ES-I3 (cell line): ENCODE measurements at regions not wholly inside any gene's neighbourhood (a gene's known extent, or its start where the extent isn't known, plus 50 kb on each side); places are given as distances from the start of the nearest gene placed in this dataset.

Source experiments
- H3K36me3 ChIP-seq: 2 replicates; pipeline ENCODE4 v1.6.1; 2013; ENCODE audit warnings: mild to moderate bottlenecking, low read length, control low read depth, moderate library complexity; ENCODE audit not compliant: insufficient read depth
- H3K4me1 ChIP-seq: 2 replicates; pipeline ENCODE4 v1.6.1; 2013; ENCODE audit warnings: mild to moderate bottlenecking, control low read depth, low read length; ENCODE audit not compliant: insufficient read depth
- H3K9ac ChIP-seq: 2 replicates; pipeline ENCODE4 v1.6.1; 2013; ENCODE audit warnings: low read depth, mild to moderate bottlenecking, low read length, moderate library complexity
- H3K9me3 ChIP-seq: 2 replicates; pipeline ENCODE4 v1.6.1; 2013; ENCODE audit warnings: mild to moderate bottlenecking, low read length, moderate library complexity; ENCODE audit not compliant: control insufficient read depth, insufficient read depth

DNA sequence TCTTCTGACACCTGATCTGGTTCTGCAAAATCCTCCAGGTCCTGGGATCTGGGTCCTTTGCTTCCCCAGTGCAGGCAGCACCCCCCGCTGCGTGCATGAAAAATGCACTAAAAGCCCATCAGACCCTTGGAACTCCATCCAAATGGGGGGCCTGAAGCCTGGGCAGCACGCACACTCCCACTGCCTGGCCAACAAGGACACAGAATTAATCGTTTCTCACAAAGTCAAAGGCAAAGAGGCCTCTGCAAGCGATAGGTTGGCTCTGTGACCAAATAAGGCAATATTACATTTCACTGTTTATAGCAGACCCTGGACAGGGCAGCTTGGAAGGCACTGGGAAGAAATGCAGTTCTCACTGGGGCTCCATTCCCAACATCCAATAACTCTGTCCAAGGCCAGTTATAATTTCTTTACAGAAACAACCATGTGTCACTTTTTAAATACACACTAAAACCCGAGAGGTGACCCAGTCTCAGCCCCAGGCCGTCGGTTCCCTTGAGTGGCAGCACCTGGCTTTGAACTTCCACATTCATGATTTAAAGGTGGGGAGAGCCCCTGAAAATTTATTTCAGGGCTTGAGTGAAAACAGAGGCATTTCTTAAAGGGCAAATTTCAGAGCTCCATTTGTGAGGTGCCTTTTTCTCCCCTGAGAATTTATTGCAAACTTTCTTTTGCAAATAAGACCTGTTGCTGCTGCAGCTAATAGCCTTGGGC is 114.4 kb upstream of the ANO1 start:
- H3K9ac ChIP-seq: no peak overlapping the region
- no peaks in the 10 kb centered on the region for H3K9me3 ChIP-seq
- no peaks in the 10 kb centered on the region for H3K36me3 ChIP-seq
- peaks cover 37% of the 10 kb centered on the region for H3K4me1 ChIP-seq

DNA sequence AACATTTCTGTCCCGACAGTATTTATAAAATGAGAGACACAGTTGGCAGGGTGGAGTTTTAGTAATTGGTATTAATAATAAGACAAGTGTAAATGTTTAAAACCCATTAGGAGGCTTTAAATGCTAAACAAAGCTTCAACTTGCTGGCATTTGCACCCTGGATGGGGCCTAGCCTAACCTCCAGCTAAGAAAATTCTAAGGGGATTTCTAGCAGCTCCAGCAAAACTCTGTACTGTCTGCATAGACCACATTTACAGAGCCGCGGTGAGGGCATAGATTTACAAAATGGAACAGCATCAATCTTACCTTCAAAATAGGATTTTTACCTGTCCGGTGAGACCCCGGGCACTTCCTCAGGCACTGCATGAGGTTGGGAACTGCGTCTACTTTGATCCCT is 113.9 kb upstream of the ANO1 start:
- Histone ChIP-seq H3K4me1 (peaks cover 37% of the 10 kb centered on the region), H3K9me3 (no peaks in the 10 kb centered on the region), H3K36me3 (no peaks in the 10 kb centered on the region), H3K9ac (no peak overlapping the region)

DNA sequence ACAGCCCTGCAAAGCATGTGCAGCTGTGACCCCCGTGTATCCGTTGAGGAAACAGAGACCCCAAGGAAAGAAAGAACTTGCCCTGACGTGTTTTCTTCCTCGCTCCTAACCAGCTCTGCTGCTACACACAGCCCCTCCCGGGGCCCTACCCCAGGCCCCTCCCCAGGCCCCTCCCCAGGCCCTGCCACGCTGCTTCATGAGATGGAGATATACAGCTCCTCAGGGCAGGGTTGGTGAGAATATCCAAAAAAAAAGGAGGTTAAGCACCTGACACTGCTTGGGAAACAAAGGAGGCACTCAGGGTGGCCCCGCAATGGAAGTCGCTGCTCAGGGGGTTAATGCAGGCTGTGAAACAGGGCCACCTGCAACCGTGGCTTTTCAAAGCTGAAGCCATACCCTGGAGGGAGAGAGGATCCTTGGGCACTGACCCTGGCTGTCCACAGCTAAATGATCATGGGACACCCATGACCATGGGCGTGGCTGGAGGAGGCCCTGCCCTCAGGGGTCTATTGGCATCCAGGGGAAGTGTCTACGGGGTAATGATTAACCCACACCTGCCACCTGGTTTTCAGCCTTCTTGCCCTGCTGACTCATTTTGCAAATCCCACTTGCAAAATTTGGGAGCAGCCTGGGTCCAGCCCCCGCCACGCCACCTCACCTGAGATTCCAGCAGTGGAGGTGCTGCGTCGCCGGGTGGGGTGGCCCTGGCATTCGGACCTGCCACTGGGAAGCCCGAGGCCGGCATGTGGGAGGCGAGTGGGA is 112.1 kb upstream of the ANO1 start:
- Histone ChIP-seq H3K9me3 (no peaks in the 10 kb centered on the region), H3K9ac (no peak overlapping the region), H3K4me1 (peaks cover 44% of the 10 kb centered on the region), H3K36me3 (no peaks in the 10 kb centered on the region)

DNA sequence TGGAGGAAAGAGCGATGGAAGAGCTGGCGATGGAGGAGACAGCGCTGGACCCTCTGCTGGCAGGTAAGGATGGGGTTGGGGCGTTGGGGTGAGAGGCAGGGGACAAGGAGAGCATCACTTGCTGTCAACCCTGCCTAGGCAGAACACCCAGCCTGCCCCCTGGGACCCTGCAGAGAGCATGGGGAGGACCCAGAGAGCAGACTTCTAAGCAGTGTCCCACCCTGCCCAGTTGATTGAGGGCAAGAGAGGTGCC is 111.6 kb upstream of the ANO1 start:
- Histone ChIP-seq H3K36me3 (no peaks in the 10 kb centered on the region; the same call in 1 of the 2 replicates), H3K9ac (no peak overlapping the region), H3K9me3 (no peaks in the 10 kb centered on the region), H3K4me1 (peaks cover 44% of the 10 kb centered on the region)

DNA sequence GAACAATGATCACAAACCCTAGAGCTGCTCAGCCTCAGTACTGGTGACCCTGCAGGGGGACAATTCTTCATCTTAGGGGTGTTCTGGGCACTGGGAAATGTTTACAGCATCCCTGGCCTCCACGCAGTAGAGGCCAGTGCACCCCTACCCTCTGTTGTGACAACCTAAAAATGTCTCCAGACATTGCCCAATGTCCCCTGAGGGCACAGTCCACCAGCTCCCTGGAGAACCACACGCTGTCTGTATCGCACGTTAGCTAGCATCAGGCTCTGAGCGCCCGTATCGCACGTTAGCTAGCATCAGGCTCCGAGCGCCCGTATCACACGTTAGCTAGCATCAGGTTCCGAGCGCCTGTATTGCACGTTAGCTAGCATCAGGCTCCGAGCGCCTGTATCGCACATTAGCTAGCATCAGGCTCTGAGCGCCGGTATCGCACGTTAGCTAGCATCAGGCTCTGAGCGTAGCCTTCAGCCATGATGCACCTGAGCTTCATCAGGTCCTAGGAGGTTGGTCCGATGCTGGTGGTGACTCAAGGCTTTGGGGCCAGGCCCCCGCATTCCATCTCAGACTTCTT is 111.1 kb upstream of the ANO1 start:
- H3K36me3 ChIP-seq: no peaks in the 10 kb centered on the region; the same call in 1 of the 2 replicates
- peaks cover 43% of the 10 kb centered on the region for H3K4me1 ChIP-seq
- no peaks in the 10 kb centered on the region for H3K9me3 ChIP-seq
- no peak overlapping the region for H3K9ac ChIP-seq

DNA sequence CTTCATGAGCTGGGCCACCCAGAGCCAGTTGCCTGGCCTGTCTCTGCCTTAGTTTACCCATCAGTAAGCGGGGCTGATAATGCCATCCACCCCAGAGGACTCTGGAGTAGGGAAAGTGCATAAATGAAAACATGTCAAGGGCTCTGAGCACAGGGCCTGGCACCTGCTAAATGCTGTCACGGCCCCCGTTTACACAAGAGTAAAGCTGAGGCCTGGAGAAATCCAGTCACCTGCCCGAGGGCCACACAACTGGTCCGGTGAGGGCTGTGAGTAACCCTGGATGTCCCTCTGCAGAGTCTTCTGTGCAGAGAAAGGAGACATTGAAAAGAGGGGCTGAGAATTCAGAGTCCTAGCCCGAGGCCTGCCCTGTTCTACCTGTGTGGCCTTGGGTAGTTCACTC is 110.6 kb upstream of the ANO1 start:
- Histone ChIP-seq H3K9ac (no peak overlapping the region), H3K36me3 (no peaks in the 10 kb centered on the region; the same call in 1 of the 2 replicates), H3K4me1 (peaks cover 39% of the 10 kb centered on the region), H3K9me3 (no peaks in the 10 kb centered on the region)

DNA sequence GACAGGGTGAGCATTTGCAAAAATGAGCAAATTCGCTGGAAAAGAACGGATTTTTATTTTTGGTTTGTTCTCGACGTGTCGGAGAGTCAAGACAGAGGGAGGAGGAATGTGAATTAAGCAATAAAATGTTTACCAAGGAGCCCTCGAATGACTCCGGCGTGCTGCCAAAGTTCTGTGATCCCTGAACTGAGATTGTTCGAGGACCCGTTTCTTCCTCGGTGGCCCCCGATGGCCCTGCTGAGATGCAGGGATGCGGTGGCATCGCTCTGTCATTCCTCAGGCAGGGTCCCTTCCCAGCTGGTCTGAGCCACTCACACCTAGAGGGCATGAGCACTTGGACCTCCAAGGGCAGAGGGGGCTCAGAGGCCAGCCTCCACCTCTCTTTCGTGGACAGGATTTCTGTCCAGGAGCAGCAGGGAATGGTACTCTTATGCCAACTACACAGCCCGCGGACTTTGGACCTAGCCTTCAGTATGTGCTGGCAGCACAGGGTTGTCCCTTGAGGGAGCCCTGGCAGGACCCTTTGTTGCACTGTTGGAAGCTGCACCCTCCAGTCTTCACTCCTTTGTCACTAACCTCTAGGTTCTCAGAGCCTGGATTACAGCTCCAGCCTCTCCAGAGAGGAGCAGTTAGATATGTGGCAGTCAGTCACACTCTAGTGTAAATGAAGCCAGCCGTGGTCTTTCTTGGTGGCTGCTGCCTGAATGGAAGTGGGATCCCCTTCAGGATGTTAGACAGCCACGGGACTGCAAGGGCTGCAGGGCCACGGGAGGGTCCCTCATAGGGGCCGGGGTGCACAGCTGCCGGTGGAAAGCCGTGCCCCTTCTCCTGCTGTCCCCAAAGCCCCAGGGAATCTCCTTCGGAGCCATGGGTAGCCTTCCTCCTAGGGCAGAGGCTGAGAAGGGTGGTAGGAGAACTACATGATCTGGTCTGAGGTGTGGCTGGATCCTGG is 109.4 kb upstream of the ANO1 start:
- peaks cover 30% of the 10 kb centered on the region; the same call in 1 of the 2 replicates for H3K4me1 ChIP-seq
- no peaks in the 10 kb centered on the region; the same call in 1 of the 2 replicates for H3K36me3 ChIP-seq
- H3K9me3 ChIP-seq: no peaks in the 10 kb centered on the region
- no peak overlapping the region for H3K9ac ChIP-seq

DNA sequence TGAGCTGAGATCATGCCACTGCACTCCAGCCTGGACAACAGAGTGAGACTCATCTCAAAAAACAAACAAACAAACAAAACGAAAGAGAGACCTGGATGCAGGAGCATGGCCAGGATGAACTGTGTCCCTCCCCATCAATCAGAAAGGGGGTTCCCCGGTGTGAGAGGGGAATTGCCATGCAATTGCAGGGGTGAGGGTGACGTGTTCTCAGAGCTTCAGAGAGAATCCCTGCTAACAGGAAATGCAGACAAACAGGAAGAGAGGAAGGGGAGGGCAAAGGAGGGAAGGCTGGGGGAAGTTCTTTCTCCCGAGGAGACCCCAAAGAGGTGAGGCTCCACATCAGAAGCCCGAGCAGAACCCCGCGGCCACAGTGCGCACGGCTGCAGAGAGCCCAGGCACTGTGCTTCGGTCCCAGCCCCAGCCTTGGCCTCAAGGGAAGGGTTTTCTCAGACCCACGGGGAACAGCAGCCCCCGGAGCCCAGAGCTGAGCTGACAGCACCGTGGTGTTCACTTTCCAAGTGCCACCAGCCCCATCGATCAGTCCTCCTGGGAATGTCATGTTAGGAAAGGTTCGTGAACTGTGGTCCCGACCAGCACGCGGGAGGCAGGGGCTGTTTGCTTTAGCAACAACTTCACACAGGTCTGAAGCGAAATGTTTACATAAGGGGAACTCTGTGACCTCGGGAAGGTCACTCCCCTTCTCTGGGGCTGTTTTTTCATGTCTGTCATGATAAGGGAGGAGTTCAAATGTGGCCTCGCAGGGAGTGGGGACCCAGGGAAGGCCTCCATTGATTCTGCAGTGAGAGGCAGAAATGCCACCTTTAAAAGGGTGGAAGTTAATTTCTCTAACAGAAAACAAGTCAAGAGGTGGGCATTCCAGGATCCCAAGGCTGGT is 108.0 kb upstream of the ANO1 start:
- Histone ChIP-seq H3K4me1 (peaks cover 17% of the 10 kb centered on the region; the same call in 1 of the 2 replicates), H3K9me3 (no peaks in the 10 kb centered on the region), H3K36me3 (no peaks in the 10 kb centered on the region; the same call in 1 of the 2 replicates), H3K9ac (no peak overlapping the region)

DNA sequence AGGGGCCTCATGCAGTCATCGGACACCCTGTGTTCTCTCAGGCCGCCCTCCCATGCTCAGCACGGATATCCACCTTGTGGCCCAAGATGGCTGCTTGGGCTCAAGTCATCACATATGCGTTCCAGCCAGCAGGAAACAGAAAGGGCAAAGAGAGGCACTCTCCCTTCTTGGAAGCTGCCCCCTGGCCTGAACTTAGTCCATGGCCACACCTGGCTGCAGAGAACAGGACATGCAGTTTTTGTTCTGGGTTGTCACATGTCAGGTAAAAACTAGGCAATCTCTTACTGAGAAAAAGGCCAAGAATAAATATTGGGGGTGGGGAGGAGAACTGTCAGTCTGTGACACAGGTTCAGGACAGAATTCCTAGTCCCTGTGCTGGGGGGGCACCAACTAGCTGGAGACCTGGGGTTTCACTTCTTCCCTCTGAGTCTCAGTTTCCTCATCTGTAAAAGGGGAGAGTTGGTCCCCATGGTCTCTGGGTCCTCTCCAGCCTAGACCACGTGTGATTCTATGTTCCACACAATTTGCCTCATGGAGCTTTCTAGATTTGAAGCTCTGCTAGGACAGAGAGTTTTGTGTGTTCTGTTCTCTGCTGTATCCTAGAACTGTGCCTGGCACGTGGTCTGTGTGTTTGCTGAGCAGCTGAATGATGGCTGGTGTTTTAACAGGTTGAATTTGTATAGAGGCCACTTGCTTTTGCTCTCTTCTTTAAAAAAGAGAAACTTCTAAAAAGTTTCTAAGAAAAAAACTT is 107.2 kb upstream of the ANO1 start:
- no peaks in the 10 kb centered on the region; the same call in 1 of the 2 replicates for H3K36me3 ChIP-seq
- H3K4me1 ChIP-seq: peaks cover 10% of the 10 kb centered on the region; the same call in 1 of the 2 replicates
- H3K9ac ChIP-seq: no peak overlapping the region
- H3K9me3 ChIP-seq: no peaks in the 10 kb centered on the region

DNA sequence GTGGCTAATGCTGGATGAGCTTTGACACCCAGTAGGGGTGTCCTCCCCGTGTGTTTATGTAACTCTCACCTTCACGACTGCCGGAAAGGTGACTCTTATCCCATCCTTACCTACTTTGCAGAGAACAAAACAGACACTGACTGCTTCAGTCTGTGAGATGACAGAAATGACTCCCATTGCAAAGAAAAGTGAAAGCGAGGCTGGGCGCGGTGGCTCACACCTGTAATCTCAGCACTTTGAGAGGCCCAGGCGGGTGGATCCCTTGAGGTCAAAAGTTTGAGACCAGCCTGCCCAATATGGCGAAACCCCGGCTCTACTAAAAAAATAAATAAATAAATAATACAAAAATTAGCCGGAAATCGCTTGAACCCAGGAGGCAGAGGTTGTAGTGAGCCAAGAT is 106.4 kb upstream of the ANO1 start:
- H3K36me3 ChIP-seq: no peaks in the 10 kb centered on the region; the same call in 1 of the 2 replicates
- peaks cover 8% of the 10 kb centered on the region; the same call in 1 of the 2 replicates for H3K4me1 ChIP-seq
- no peaks in the 10 kb centered on the region for H3K9me3 ChIP-seq
- no peak overlapping the region for H3K9ac ChIP-seq

DNA sequence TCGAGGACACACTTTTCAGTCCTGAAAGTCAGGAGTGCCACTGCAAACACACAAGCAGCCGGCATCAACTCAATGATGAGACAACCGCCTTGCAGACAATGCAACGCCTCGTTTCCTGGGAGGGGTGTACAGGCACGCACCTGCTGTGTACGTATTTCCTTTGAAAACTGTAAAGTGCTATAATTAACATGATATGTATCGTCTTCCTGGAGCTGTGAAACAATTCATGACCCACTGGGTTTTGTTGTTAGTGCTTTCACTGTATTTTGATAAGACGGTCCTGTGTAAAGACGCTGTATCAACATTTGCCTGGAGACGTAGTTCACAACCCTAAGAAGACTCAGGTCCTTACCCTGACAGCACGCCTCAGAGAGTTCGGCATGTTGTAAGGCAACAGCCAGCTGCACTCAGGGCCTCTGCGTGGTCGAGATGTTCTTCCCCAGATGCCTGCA is 105.7 kb upstream of the ANO1 start:
- H3K4me1 ChIP-seq: peaks cover 8% of the 10 kb centered on the region; the same call in 1 of the 2 replicates
- H3K9ac ChIP-seq: no peak overlapping the region
- no peaks in the 10 kb centered on the region; the same call in 1 of the 2 replicates for H3K36me3 ChIP-seq
- H3K9me3 ChIP-seq: no peaks in the 10 kb centered on the region

DNA sequence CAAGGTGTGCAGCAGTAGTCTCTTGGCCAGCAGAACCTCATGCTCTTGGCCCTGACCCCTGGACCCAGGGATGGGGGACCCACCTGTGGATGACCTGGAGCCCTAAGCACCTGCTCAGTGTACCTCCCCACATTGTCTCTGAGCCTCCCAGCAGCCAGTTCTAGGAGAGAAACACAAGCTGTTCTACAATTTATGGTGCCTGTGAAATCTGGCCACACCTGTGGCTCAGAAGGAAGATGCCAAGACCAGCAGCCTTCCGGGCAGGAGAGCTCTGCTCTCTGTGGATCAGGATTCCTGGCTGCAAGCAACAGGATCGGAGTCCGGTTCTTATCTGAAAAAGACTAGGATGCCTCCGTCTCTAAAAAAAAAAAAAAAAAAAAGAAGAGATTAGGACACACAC is 103.6 kb upstream of the ANO1 start:
- Histone ChIP-seq H3K9me3 (no peaks in the 10 kb centered on the region), H3K9ac (no peak overlapping the region), H3K4me1 (peaks cover 13% of the 10 kb centered on the region), H3K36me3 (no peaks in the 10 kb centered on the region; the same call in 1 of the 2 replicates)

DNA sequence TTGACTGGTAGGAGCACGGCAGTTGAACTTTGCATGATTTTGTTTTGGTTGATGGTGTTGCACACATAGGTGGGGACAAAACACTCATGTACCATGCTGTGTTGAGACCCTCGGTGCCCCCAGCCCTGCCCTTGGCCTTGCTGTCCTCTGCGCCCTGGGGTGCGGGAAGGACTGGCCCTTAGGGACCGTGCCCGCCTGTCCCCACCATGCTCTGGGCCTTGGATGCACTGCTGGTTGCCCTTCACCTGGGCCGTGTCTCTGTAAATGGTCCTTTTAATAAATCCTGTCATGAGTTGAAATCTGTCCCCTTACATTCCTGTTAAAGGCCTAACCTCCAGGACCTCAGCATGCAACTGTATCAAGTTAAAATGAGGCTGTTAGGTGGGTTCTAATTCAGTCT is 102.3 kb upstream of the ANO1 start:
- Histone ChIP-seq H3K9ac (no peak overlapping the region), H3K36me3 (no peaks in the 10 kb centered on the region; the same call in 1 of the 2 replicates), H3K9me3 (no peaks in the 10 kb centered on the region), H3K4me1 (peaks cover 8% of the 10 kb centered on the region; the same call in 1 of the 2 replicates)
